ENCODE measurements at regions not wholly inside any gene's neighbourhood (a gene's known extent, or its start where the extent isn't known, plus 50 kb on each side); places are given as distances from the start of the nearest gene placed in this dataset.
"Not testable (repeated sequence)": the region's sequence is repeated elsewhere in the genome, so short reads cannot be mapped to it uniquely, and the experiment has no call there.

GRCh38 chr2:36185624-36186023 is 170.0 kb upstream of the CRIM1 start:
- Histone ChIP-seq H3K27ac (ENCODE audit: low read depth, low read length) (no peak overlapping the region), H3K79me2 (ENCODE audit: control insufficient read depth, insufficient read depth, low read length, unreplicated experiment) (no peaks in the 10 kb centered on the region), H3K4me1 (ENCODE audit: control insufficient read depth, insufficient read depth, low read length, unreplicated experiment) (no peaks in the 10 kb centered on the region), H3K27me3 (ENCODE audit: insufficient read depth, low read length) (no peaks in the 10 kb centered on the region), H3K36me3 (ENCODE audit: insufficient read depth, low read length) (no peaks in the 10 kb centered on the region), H3K4me3 (ENCODE audit: low read depth, low read length) (no peak overlapping the region), H2AFZ (ENCODE audit: low read length, unreplicated experiment) (no peak overlapping the region)

- Histone ChIP-seq H2AFZ (ENCODE audit: low read length, unreplicated experiment) (no peak overlapping the region), H3K27ac (ENCODE audit: low read depth, low read length) (no peak overlapping the region), H3K4me1 (ENCODE audit: control insufficient read depth, insufficient read depth, low read length, unreplicated experiment) (no peaks in the 10 kb centered on the region), H3K79me2 (ENCODE audit: control insufficient read depth, insufficient read depth, low read length, unreplicated experiment) (no peaks in the 10 kb centered on the region), H3K36me3 (ENCODE audit: insufficient read depth, low read length) (no peaks in the 10 kb centered on the region), H3K4me3 (ENCODE audit: low read depth, low read length) (no peak overlapping the region), H3K27me3 (ENCODE audit: insufficient read depth, low read length) (no peaks in the 10 kb centered on the region)
Measured at GRCh38 chr2:36184848-36185247, 170.7 kb upstream of the CRIM1 start.

- H3K36me3 ChIP-seq (ENCODE audit: insufficient read depth, low read length); H3K4me3 ChIP-seq (ENCODE audit: low read depth, low read length); H3K79me2 ChIP-seq (ENCODE audit: control insufficient read depth, insufficient read depth, low read length, unreplicated experiment); H2AFZ ChIP-seq (ENCODE audit: low read length, unreplicated experiment); H3K4me1 ChIP-seq (ENCODE audit: control insufficient read depth, insufficient read depth, low read length, unreplicated experiment); H3K27ac ChIP-seq (ENCODE audit: low read depth, low read length); H3K27me3 ChIP-seq (ENCODE audit: insufficient read depth, low read length): not testable (repeated sequence)
Measured at GRCh38 chr2:36180789-36181482, 174.6 kb upstream of the CRIM1 start.

GRCh38 chr2:36180293-36180692 is 175.3 kb upstream of the CRIM1 start:
- not testable (repeated sequence) for H3K36me3 ChIP-seq (ENCODE audit: insufficient read depth, low read length); H3K27me3 ChIP-seq (ENCODE audit: insufficient read depth, low read length); H2AFZ ChIP-seq (ENCODE audit: low read length, unreplicated experiment); H3K4me1 ChIP-seq (ENCODE audit: control insufficient read depth, insufficient read depth, low read length, unreplicated experiment); H3K27ac ChIP-seq (ENCODE audit: low read depth, low read length); H3K4me3 ChIP-seq (ENCODE audit: low read depth, low read length); H3K79me2 ChIP-seq (ENCODE audit: control insufficient read depth, insufficient read depth, low read length, unreplicated experiment)

GRCh38 chr2:36179668-36180269 is 175.8 kb upstream of the CRIM1 start:
- not testable (repeated sequence) for H3K4me3 ChIP-seq (ENCODE audit: low read depth, low read length); H3K4me1 ChIP-seq (ENCODE audit: control insufficient read depth, insufficient read depth, low read length, unreplicated experiment); H2AFZ ChIP-seq (ENCODE audit: low read length, unreplicated experiment); H3K79me2 ChIP-seq (ENCODE audit: control insufficient read depth, insufficient read depth, low read length, unreplicated experiment); H3K36me3 ChIP-seq (ENCODE audit: insufficient read depth, low read length); H3K27ac ChIP-seq (ENCODE audit: low read depth, low read length)
- peaks cover 13% of the 10 kb centered on the region; the same call in 1 of the 2 replicates for H3K27me3 ChIP-seq (ENCODE audit: insufficient read depth, low read length)

GRCh38 chr2:36178384-36178783 is 177.2 kb upstream of the CRIM1 start:
- Histone ChIP-seq H3K4me1 (ENCODE audit: control insufficient read depth, insufficient read depth, low read length, unreplicated experiment) (no peaks in the 10 kb centered on the region), H3K27me3 (ENCODE audit: insufficient read depth, low read length) (peaks cover 20% of the 10 kb centered on the region; the same call in 1 of the 2 replicates), H3K79me2 (ENCODE audit: control insufficient read depth, insufficient read depth, low read length, unreplicated experiment) (no peaks in the 10 kb centered on the region), H3K4me3 (ENCODE audit: low read depth, low read length) (no peak overlapping the region), H2AFZ (ENCODE audit: low read length, unreplicated experiment) (no peak overlapping the region), H3K27ac (ENCODE audit: low read depth, low read length) (no peak overlapping the region), H3K36me3 (ENCODE audit: insufficient read depth, low read length) (no peaks in the 10 kb centered on the region)

- H3K4me3 ChIP-seq (ENCODE audit: low read depth, low read length) = no peak overlapping the region
- no peaks in the 10 kb centered on the region for H3K36me3 ChIP-seq (ENCODE audit: insufficient read depth, low read length)
- no peak overlapping the region for H3K27ac ChIP-seq (ENCODE audit: low read depth, low read length)
- H2AFZ ChIP-seq (ENCODE audit: low read length, unreplicated experiment) = no peak overlapping the region
- H3K79me2 ChIP-seq (ENCODE audit: control insufficient read depth, insufficient read depth, low read length, unreplicated experiment) = no peaks in the 10 kb centered on the region
- no peaks in the 10 kb centered on the region for H3K4me1 ChIP-seq (ENCODE audit: control insufficient read depth, insufficient read depth, low read length, unreplicated experiment)
- H3K27me3 ChIP-seq (ENCODE audit: insufficient read depth, low read length) = peaks cover 25% of the 10 kb centered on the region
Measured at GRCh38 chr2:36177282-36177681, 178.3 kb upstream of the CRIM1 start.

- no peaks in the 10 kb centered on the region for H3K79me2 ChIP-seq (ENCODE audit: control insufficient read depth, insufficient read depth, low read length, unreplicated experiment)
- H2AFZ ChIP-seq (ENCODE audit: low read length, unreplicated experiment) = no peak overlapping the region
- no peak overlapping the region for H3K4me3 ChIP-seq (ENCODE audit: low read depth, low read length)
- H3K4me1 ChIP-seq (ENCODE audit: control insufficient read depth, insufficient read depth, low read length, unreplicated experiment) = no peaks in the 10 kb centered on the region
- peaks cover 25% of the 10 kb centered on the region for H3K27me3 ChIP-seq (ENCODE audit: insufficient read depth, low read length)
- no peak overlapping the region for H3K27ac ChIP-seq (ENCODE audit: low read depth, low read length)
- no peaks in the 10 kb centered on the region for H3K36me3 ChIP-seq (ENCODE audit: insufficient read depth, low read length)
Measured at GRCh38 chr2:36174920-36175319, 180.7 kb upstream of the CRIM1 start.

GRCh38 chr2:36173760-36174404 is 181.7 kb upstream of the CRIM1 start:
- H3K4me1 ChIP-seq (ENCODE audit: control insufficient read depth, insufficient read depth, low read length, unreplicated experiment) = no peaks in the 10 kb centered on the region
- H3K4me3 ChIP-seq (ENCODE audit: low read depth, low read length) = no peak overlapping the region
- peaks cover 25% of the 10 kb centered on the region for H3K27me3 ChIP-seq (ENCODE audit: insufficient read depth, low read length)
- H3K36me3 ChIP-seq (ENCODE audit: insufficient read depth, low read length) = no peaks in the 10 kb centered on the region
- no peak overlapping the region for H2AFZ ChIP-seq (ENCODE audit: low read length, unreplicated experiment)
- no peak overlapping the region for H3K27ac ChIP-seq (ENCODE audit: low read depth, low read length)
- H3K79me2 ChIP-seq (ENCODE audit: control insufficient read depth, insufficient read depth, low read length, unreplicated experiment) = no peaks in the 10 kb centered on the region

- no peak overlapping the region for H3K4me3 ChIP-seq (ENCODE audit: low read depth, low read length)
- H3K27ac ChIP-seq (ENCODE audit: low read depth, low read length) = no peak overlapping the region
- H3K36me3 ChIP-seq (ENCODE audit: insufficient read depth, low read length) = no peaks in the 10 kb centered on the region
- no peaks in the 10 kb centered on the region for H3K79me2 ChIP-seq (ENCODE audit: control insufficient read depth, insufficient read depth, low read length, unreplicated experiment)
- H3K27me3 ChIP-seq (ENCODE audit: insufficient read depth, low read length) = peaks cover 25% of the 10 kb centered on the region
- H3K4me1 ChIP-seq (ENCODE audit: control insufficient read depth, insufficient read depth, low read length, unreplicated experiment) = no peaks in the 10 kb centered on the region
- H2AFZ ChIP-seq (ENCODE audit: low read length, unreplicated experiment) = no peak overlapping the region
Measured at GRCh38 chr2:36172824-36173223, 182.8 kb upstream of the CRIM1 start.

- H3K27me3 ChIP-seq (ENCODE audit: insufficient read depth, low read length) = peaks cover 25% of the 10 kb centered on the region
- no peak overlapping the region for H3K4me3 ChIP-seq (ENCODE audit: low read depth, low read length)
- no peak overlapping the region for H3K27ac ChIP-seq (ENCODE audit: low read depth, low read length)
- no peaks in the 10 kb centered on the region for H3K4me1 ChIP-seq (ENCODE audit: control insufficient read depth, insufficient read depth, low read length, unreplicated experiment)
- H2AFZ ChIP-seq (ENCODE audit: low read length, unreplicated experiment) = no peak overlapping the region
- H3K79me2 ChIP-seq (ENCODE audit: control insufficient read depth, insufficient read depth, low read length, unreplicated experiment) = no peaks in the 10 kb centered on the region
- H3K36me3 ChIP-seq (ENCODE audit: insufficient read depth, low read length) = no peaks in the 10 kb centered on the region
Measured at GRCh38 chr2:36170805-36171204, 184.8 kb upstream of the CRIM1 start.
